ENCODE measurements at regions not wholly inside any gene's neighbourhood (a gene's known extent, or its start where the extent isn't known, plus 50 kb on each side); places are given as distances from the start of the nearest gene placed in this dataset.
"Not testable (repeated sequence)": the region's sequence is repeated elsewhere in the genome, so short reads cannot be mapped to it uniquely, and the experiment has no call there.

DNA sequence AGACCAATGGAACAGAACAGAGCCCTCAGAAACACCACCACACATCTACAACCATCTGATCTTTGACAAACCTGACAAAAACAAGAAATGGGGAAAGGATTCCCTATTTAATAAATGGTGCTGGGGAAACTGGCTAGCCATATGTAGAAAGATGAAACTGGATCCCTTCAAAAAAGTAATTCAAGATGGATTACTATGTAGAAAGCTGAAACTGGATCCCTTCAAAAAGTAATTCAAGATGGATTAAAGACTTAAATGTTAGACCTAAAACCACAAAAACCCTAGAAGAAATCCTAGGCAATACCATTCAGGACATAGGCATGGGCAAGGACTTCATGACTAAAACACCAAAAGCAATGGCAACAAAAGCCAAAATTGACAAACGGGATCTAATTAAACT lies 221.6 kb upstream of the EDNRA start:
- DNase-seq: not testable (repeated sequence)

DNA sequence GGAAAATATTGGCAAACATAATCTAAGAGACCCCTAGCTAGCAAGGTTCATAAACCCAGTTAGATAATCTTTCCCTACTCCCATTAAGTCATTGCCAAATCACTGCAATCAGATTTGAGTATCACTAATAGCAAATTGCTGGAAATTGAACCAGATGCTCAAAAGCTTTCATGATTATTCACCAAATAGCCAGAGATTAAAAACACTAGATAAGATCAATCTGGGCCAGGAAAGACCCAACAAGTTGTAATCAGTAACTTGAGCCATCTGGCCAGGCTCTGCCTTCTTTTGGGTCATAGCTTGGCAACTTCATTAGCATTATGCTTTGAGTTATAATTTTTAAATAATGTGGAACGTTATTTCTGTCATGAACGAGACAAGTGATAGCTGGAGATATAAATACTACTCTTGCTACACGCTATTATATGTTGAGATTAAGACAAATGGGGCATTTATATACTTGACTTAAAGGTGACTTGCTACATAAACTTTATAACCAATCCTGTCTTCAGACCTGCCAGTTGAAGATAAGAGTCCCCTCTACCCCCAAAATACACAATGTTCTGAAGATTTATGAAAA lies 196.6 kb upstream of the EDNRA start:
- no peak for DNase-seq

DNA sequence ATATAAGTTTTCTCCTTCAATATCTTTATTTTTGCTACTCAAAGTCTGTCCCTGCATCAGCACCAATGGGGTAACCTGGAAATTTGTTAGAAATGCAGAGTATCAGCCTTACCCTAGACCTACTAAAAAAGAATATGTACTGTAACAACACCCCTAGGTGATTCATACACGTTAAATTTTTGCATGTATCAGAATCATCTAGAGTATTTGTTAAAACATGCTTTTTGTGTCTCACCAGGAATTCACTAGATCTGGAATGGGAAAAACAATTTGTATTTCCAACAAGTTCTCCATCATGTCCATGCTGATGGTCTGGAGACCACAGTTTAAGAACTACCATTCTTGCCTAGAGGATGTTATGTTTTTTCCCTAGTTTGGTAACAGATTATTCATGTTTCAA lies 196.0 kb upstream of the EDNRA start:
- no peak for DNase-seq

DNA sequence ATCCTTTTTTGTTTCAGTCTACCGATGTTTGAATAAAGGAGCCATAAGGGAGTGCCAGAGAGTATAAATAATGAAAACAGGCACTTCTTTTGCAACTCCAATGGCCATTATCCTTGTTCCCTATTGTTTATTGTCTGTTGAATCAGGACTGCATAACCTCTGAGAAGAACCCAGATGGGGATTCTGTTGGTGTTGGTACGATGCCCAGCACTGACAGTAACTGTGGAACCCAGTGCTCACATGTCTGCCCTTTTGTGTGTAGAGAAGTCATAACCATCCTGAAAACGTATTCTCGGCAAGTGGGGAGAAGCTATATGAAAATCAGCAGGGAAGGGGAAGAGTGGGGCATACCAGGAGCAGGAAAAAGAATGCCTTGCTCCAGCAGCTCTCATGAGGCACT lies 195.1 kb upstream of the EDNRA start:
- DNase-seq: no peak

DNA sequence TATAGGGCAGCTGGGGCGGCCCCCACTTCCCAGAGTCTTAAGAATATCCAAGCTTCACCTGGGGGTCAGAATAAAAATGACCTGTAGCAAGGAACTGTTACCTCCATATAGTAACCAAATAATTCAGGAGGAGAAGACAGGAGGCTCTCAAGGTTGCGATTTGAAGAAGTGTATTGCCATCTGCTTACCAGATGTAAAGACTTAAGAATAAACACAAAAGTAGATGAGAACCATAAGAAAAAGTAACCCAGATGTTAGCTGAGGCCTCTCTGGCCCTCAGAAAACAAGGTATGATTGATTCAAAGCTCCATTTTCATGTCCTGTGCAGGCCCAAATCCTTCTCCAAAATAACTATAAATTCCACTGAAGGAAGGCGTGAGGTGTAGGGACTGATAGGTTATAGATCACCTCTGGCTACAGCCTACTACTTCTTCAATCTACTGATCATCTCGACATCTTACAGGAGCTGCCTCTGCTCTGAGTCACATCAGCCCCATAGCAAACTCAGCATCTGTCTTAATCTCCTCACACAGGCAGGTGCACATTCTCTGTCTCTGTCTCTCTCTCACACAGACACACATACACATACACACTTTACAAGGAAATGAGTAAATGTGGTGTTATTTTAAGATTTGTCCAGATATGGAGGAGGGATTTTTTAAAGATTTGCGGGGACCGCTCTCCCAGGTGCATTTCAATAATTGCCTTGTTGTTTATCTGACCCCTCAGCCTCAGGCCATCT lies 193.9 kb upstream of the EDNRA start:
- DNase-seq: no peak

DNA sequence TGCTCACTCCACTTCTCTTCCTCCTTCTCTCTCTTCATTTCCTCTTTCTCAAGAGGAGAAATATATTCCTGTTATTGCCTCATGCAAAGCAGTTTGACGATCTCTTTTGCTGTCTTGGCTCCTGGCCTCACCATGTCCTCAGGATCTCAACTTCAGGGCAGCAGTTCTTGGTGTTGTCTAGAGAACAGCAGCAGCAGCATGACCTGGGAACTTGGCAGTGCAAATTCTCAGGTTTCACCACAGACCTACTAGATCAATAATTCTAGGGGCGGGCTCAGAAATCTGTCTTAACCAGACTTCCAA lies 193.4 kb upstream of the EDNRA start:
- DNase-seq: no peak

DNA sequence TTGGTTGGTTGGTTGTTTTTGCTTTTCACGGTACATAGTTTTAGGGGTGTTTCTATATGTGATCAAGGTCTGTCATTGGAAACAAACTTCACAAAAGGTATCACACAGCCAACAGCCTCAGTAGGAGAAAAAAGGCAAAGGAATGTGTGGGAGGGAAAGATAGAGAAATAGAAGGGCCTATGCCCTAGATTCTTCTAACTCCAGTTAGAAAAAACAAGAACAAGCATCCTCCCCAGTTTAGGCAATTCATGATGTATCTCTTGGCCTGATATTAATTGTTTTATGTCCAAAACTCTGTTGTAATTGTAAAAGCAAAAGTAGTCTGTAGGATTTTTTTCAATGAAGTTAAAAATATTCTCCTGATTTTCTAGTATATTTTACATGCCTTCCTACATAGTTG lies 192.4 kb upstream of the EDNRA start:
- DNase-seq: no peak

DNA sequence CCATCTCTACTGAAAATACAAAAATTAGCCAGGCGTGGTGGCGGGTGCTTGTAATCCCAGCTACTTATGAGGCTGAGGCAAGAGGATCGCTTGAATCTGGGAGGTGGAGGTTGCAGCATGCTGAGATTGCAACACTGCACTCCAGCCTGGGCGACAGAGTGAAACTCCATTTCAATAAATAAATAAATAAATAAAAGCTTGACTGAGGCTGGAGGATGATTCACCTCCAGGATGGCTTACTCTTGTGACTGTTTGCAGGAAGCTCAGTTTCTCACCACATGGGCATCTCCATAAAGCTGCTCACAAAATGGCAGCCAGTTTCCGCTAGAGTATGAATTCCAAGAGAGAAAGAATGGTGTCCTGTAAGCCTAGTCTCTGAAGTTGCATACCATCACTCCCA lies 191.7 kb upstream of the EDNRA start:
- DNase-seq: no peak

DNA sequence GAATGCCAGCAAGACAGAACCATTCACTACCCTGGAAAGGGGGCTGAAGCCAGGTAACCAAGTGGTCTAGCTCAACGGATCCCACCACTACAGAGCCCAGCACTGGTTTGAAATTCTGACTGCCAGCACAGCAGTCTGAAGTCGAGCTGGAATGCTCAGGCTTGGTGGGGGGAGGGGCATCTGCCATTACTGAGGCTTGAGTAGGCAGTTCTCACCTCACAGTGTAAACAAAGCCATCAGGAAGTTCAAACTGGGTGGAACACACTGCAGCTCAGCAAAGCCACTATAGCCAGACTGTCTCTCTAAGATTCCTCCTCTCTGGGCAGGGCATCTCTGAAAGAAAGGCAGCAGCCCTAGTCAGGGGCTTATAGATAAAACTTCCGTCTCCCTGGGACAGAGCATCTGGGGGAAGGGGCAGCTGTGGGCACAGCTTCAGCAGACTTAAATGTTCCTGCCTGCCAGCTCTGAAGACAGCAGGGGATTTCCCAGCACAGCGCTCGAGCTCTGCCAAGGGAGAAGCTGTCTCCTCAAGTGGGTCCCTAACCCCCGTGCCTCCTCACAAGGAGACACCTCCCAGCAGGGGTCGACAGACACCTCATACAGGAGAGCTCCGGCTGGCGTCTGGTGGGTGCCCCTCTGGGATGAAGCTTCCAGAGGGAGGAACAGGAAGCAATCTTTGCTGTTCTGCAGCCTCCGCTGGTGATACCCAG lies 188.1 kb upstream of the EDNRA start:
- not testable (repeated sequence) for DNase-seq

DNA sequence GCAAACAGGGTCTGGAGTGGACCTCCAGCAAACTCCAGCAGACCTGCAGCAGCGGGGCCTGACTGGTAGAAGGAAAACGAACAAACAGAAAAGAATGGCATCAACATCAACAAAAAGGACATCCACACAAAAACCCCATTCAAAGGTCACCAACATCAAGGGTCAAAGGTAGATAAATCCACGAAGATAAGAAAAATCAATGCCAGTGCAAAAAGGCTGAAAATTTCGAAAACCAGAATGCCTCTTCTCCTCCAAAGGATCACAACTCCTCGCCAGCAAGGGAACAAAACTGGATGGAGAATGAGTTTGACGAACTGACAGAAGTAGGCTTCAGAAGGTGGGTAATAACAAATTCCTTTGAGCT lies 187.6 kb upstream of the EDNRA start:
- not testable (repeated sequence) for DNase-seq

DNA sequence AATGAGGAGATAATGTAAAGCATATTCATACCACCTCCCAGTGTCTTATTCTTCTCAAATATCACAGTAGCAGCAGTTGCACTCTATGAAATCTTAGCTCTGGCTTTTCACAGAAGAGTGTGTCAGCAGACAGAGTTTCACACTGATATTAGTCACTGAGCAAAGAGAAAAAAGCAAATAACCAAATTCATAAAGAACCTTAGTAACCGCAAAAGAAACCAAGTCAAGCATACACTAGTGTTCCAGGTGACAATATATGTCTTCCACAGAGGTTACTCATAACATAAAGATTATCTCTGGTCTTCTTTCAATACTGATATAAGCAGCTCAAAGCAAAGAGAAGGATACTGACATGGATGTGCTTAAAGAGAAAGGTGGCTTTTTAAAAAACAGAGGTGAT lies 181.7 kb upstream of the EDNRA start:
- no peak for DNase-seq

DNA sequence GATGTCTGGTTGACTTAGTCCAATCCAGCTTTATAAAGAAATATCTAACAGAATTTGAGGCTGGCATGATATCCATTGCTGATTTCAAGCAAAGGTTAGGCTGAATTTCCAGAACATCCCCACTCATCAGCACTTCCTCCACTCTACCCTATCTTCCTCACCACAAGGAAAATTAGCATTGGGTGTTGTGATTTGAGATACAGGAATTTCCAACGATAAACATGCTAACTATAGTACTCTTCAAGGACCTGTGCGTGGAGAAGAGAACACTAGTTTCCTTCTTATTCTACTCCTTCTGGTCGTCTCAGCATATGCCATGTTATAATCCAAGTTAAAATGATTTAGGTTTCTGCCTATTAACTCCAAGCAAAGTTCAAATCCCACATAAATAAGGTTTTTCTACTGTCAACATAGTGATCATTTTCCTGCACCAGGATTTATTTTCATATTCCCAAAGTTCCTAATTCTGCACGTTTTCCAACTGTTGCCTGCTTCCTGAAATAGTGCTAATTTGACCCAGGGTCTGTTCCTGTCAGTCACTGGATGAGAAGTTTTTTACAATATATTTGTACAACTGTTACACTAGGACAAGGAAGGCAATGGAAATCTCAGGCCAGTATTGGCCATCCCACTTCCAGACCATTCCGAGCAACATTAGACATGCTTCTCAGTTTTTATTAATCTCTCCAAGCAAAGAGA lies 177.6 kb upstream of the EDNRA start:
- no peak for DNase-seq

DNA sequence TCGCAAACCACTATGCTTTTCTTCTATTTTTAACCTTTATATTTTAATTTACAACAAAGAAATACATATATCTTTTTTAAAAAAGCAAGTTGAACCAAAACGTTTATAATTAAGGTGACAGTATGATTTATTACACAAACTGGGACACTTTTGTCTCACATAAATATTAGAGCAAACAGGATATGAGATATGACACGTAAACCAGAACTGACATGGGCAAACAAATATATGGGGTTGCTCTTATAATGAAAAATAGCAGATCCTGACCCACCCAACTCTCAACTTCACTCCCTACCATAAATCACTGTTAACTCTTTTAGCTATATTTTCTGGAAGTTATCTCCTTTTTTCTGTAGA lies 177.0 kb upstream of the EDNRA start:
- DNase-seq: no peak

DNA sequence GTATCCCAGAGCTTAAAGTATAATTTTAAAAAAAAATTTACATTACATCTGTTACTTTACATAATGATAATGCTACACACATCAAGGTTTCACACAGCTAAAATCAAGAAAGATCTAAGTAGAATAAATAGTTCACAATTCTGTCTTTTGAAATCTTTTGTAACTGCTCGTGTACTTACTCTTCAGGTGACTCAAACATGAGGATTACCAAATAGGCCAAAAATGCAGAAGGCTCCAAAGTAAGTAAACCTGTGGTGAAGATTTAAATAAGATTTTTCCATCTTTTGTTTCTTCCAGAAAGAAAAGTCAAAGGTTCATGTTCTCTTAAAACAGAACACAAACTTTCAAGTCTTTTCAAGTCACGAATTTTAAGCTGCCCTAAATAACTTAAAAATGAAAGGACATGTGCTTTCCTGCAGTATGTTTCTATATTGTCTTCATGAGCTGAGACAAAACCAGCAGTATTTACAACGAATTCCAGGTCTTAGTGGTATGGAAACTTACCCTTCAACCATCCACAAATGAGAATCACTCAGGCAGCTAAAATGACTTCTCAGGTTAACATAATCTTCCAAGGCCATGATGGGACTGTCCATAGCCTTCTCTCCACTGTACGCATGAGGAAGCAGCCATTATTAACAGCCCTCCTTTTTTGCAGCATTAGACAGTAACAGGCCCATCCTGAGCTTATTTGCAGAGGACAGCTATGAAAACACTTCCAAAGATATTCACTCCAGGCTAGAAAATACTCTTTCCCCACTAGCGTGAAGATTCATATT lies 172.8 kb upstream of the EDNRA start:
- no peak for DNase-seq

DNA sequence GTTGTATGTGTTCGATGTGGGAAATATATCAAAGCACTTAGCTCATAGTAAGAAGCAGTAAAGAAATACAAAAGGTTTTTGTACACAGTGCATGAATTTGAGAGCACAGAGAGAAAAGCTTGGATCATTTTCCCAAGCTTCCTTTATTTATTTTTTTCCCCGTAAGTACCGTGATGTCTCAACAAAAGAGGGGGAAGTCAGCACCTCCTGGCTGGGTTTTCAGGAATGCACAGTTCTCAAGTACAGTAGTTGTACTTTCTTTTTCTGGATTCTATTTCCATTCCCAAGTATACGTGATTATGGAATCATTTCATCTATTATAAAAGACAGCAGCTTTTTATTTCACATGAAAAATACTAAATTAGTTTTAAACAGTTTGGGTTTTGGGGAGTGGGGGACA lies 171.5 kb upstream of the EDNRA start:
- DNase-seq: no peak

DNA sequence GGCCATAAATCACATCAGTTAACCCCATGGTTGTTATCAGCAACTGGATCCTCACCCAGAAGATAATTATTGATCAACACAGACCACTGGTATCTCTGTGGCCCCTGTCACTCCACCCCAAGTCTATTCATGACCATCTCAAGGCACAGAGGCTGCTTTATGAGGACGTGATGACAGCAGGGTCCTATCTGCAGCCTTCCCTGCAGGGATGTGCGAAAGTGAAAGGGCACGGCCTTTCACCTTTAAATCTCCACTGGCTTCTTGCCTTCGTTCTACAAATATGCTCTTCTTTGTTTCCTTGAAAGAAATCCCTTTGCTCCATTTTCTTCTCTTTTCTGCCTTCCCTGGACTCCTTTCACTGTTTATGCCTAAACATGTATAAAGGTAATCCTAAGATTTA lies 170.6 kb upstream of the EDNRA start:
- no peak for DNase-seq

DNA sequence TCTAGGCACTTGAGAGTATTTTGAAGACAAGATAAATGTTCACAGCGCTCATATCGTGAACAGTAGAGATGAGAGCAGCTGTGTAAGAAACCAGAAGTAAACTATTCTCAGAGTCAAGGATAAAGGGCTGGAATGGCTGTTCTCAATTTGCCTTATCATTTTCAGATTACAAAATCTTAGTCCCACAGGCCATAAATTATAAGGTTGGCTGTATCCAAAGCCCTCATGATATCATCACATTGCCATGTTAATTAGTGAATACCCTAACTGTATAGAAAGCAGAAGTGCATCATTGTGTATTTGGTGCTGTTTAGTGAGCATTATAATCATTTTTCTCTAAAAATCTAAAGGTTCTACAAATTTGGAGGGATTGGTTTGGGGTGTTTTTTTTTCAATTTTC lies 168.9 kb upstream of the EDNRA start:
- DNase-seq: no peak

DNA sequence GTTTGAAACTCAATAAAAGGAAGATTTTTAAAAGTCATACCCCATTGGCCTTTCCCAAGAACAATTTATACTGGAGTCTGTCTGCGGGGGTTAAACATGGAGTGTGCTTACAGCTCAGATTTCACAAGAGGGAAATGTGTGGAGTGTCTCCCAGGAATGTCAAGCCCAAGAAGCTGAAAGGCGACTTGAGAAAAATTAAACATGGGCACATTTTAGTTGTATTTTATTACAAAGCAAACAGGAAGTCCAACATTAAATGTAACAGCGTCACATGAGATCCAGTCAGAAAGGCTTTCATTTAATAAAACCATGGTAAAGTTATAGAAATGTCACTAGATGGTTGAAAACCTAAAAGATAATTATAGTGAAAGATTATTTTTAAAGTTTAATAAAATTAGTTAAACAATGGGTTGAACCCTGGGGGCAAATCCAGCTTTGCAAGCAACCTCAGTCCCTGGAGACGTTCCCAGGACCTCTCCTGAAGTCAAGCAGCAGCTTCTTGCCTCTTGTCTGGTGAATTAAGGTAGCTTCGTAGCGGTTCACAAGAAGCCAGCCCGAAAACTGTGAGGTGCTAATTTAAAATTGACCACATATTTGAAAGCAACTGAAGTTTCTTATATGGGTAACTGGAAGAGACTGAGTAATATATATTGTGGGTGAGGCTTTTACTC lies 168.4 kb upstream of the EDNRA start:
- no peak for DNase-seq

DNA sequence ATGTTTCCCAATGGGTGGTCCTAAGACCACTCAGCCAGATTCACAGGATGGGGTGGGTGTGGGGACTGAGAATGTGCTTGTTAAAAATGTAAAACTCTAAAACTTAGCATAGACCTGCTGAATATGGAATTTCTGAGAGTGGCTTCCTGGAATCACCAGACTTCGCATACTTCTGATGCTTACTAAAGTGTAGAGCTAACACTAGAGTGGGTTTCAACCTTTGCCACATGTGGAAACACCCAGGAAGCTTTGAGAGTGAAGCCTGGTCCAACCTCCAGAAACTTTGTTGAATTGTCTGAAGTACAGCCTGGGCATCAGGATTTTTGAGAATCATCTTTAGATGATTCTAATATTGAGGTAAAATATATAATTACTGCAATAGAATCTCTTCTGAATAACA lies 167.8 kb upstream of the EDNRA start:
- DNase-seq: no peak

DNA sequence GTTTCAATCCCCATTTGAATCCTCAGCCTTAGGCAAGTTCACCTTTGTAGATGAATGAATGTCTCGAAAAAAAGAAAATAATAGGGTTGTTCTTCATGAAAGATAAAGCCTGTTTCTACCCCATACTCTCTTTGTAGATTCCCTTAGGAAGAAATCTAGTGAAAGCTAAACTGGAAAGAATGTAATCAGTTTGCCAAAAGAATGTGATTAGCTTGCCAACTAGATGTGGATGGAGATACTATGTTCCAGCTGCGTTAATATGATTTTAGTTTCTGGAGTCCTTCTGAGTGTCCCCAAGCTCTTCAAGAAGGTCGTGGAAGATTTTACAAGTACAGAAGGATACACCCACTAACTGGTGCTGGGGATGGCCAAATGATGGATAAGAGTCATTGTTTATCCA lies 162.3 kb upstream of the EDNRA start:
- DNase-seq: no peak

DNA sequence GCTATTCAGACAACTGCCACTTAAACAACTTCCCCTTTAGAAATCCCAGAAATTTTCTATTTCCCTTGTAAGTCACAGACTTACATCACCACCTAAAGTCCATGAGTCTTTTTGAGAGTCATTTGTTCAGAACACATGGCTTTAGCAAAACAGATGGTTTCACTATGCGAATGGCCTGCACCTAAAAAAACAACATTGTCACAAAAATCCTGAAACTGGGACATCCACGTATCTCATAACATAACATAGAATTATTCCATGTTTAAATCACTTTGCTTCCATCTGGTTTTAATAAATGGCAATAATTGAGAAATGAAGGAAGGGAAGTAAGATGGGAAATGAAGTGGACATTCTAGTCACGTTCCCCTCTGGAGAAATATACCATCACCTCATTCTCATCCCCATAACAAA lies 155.3 kb upstream of the EDNRA start:
- DNase-seq: no peak

DNA sequence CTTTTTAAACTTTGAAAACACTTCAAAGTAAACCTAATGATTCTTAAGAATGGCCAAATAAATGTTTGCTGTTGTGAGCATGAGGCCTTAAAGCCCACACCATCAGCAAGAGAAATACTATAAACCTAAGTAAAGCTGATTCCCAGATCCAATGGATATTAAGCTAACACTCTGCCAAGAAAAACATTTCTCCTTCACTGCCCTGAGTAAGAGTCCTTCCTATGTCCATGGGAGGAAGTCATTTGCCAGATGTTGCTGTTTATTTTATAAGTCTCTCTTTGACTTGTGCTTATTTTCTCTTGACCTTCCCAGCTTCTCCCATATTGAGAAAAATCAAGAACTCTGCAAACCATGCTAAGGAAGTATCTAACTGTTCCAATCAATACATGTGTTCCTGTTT lies 154.3 kb upstream of the EDNRA start:
- DNase-seq: no peak

DNA sequence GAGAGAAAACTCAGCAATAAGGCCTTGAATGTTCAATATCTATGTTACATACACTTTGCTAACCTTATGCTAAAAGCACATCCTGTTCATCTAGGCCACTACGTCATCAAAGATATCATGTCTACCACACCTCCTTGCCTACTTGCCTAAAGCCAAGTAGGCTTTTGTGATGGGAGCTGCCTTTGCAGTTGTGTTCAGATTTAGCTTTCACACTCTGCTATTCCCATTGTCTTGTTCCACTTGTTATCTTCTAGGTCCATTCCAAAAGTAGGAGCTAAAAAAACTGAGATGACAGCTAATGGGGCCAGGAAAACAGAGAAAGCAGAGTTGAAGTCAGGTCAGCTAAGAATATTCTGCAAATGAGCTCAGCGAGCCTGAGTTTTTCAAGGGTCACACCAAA lies 153.6 kb upstream of the EDNRA start:
- DNase-seq: no peak

All from left hindlimb (tissue), 1 donor.